C4-2B (cell line): ENCODE measurements at regions not wholly inside any gene's neighbourhood (a gene's known extent, or its start where the extent isn't known, plus 50 kb on each side); places are given as distances from the start of the nearest gene placed in this dataset.

Source experiments
- H3K27ac ChIP-seq: fragments of 450-650 bp; 2 replicates; pipeline ENCODE4 v1.5.1; 2017
- ZFX ChIP-seq: fragments of 450-650 bp; IDR thresholded peaks from 2 replicates; pipeline ENCODE4 v1.6.1; 2017
- TF ChIP-seq, protein P1 (sequence below): fragments of 450-650 bp; conservative IDR thresholded peaks from 2 replicates; pipeline ENCODE4 v1.5.1; 2017; ENCODE audit warnings: mild to moderate bottlenecking

DNA sequence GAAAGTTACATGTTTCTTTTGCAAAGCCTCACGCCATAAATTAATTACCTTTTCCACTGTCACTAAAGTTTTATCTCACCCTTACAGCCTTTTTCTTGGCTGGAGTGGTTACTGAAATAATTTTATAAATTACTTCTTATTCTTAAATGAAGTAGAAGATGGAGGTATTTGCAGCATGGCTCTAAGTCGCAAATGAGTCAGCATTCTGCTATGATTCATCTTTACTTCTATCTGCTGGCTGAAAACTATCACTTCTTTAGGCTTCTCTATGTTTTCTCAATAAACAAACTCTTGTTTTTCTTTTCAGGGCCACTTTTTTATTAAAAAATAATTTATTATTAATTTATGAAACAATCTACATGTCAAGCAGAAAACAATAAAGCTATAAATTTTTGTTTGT lies 210.2 kb upstream of the GYPA start:
- no peak for TF ChIP-seq ZFX
- TF ChIP-seq, protein P1, sequence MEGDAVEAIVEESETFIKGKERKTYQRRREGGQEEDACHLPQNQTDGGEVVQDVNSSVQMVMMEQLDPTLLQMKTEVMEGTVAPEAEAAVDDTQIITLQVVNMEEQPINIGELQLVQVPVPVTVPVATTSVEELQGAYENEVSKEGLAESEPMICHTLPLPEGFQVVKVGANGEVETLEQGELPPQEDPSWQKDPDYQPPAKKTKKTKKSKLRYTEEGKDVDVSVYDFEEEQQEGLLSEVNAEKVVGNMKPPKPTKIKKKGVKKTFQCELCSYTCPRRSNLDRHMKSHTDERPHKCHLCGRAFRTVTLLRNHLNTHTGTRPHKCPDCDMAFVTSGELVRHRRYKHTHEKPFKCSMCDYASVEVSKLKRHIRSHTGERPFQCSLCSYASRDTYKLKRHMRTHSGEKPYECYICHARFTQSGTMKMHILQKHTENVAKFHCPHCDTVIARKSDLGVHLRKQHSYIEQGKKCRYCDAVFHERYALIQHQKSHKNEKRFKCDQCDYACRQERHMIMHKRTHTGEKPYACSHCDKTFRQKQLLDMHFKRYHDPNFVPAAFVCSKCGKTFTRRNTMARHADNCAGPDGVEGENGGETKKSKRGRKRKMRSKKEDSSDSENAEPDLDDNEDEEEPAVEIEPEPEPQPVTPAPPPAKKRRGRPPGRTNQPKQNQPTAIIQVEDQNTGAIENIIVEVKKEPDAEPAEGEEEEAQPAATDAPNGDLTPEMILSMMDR: no peak

DNA sequence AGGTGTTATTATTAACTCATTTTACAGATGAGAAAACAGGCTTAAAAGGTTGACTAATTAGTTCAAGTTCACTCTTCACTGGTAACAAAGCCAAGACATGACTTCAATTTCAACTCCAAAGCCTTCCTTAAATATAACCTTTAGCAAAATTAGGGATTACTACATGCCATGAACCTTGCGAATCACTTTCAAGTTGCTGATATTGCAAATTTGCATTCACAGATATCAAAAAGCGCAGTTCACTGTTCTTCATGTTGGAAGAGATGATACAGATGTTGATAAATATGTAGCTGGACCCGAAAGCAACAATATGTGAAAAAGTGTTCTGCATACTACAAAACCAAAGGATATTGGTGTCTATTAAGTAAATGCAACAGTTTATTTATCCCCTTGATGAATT lies 210.8 kb upstream of the GYPA start:
- TF ChIP-seq, protein P1: no peak
- TF ChIP-seq ZFX: no peak
- no peak overlapping the region for H3K27ac ChIP-seq

More for the DNA sequence above, 210.2 kb upstream of the GYPA start:
- no peak overlapping the region for H3K27ac ChIP-seq

DNA sequence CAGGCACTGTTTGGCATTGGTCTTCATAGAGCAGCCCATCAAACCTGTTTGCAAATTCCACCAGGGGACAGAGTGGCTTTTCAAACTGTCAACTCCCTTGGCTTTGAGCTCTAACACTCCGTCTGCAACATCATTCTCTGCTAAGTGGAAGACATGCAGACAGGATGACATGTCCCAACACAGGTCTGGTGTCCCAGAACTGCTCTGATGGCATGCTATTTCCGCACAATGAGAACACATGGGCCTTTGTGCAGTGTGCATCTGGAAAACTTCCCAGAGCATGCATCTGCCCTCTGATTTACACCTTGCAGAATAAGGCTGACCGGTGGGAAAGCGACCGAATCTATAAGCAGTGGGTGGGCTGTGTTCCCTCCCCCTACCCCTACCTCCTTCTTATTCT lies 212.8 kb upstream of the GYPA start:
- no peak overlapping the region for H3K27ac ChIP-seq
- TF ChIP-seq ZFX: no peak
- TF ChIP-seq, protein P1: no peak

DNA sequence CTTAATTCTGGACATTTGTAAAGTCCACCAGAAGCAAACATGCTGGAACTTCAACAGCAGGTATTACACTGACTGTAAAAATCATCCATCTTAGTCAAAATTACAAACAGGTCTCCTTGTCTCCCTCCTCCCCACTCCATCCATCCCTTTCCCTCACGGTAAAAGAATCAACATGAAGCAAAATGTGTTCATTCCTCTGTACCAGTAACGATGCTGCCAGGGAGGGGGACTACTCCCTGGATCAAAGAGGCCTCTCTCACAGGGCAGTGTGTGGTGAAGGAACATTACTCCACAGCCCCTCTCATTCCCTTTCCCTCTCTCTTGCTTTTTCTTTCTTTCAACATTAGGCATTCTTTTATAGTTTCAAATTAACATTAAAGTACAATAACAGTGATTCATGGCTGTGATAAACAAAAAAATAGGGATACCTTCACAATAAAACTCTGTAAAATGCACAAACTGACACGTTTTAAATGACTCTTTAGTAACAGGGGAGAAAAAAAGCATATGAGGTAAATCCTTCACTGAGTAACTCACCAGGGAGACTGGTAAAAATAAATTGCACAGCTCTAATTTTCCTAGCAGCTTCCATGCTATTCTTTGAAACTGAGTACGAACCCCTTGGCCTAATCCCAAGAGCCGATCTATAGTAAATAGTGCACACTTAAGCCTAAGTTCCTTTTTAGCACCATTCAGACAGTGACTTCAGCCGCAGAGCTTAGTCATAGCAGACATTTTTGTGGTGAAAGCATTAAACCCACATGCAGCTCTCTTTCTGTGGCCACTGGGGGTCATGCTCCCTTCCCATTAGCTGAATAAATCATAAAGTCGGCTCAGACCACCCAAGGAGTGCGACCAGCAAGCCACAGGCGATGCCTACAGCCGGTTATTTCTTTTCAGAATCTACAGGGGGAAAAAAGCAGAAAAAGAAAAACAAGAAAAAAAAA lies 215.6 kb upstream of the GYPA start:
- TF ChIP-seq ZFX: no peak
- TF ChIP-seq, protein P1: peak; percentile 16
- no peak overlapping the region for H3K27ac ChIP-seq

DNA sequence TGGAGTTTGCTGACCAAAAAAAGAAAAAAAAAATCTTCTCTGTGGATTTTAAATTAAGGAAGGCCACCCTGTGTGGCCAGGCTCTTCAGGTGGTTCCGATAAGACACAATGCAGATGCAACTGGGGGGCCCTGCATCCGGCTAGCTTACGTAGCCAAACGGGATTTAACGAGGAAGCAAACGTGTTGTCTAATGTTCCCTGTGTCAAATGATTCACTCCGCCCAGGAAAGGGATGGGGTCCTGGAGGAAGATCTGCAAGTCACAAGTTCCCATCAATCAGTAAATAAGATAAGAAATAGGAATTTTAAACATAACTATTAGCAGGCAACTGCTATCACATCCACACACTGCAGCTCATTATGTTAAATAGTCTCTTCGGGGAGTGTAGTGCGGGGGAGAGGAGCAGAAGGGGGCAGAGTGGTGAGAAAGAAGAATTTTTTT lies 216.4 kb upstream of the GYPA start:
- TF ChIP-seq, protein P1: no peak
- TF ChIP-seq ZFX: no peak
- no peak overlapping the region for H3K27ac ChIP-seq

DNA sequence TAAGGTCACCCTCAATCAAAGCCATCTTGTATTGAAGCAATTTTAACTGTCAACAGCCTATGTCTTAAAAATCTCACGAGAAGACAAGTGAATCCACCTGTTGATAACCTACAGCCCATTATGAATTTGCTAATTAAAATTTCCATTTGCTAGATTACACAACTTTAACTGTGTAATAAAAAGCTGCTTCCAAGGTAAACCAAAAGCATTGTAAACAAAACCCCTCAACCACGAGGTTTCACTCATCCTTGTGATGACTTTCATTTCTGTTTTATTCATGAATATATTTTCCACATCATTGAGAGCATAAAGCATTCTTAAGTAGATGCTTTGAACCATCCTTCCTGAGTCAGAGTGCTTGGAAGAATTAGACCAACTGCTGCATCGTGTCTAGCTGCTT lies 217.5 kb upstream of the GYPA start:
- TF ChIP-seq, protein P1: no peak
- no peak for TF ChIP-seq ZFX
- H3K27ac ChIP-seq: no peak overlapping the region

DNA sequence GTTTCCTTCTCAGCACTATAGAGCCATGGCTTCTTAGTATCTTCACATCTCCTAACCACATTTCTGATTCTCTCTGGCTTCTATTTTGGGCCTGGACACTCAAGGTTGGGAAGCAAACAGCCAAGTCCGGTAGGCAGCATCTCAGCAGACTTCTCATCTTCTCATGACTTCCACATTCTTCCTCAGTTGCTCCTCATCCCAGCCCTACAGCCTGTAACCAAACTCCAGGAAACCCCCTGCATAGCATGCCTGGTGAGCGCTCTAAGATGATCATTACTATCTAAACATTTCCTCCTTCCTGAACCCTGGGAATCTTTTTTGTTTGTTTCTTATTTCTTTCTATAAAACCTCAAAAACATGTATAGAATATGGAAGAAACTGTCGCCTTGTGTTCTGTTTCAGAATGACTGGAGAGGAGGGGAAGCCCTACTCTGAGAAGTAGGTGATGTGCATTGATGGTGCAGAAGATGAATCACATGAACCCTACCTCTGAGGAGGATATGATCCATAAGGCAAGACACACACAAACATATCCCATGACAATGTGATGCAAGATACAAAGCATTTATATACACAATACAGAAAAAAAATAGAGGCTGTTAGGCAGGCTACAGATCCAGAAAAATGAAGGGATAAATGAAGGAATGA lies 219.8 kb upstream of the GYPA start:
- TF ChIP-seq ZFX: no peak
- no peak overlapping the region for H3K27ac ChIP-seq
